GM12878 (cell line): ENCODE measurements at regions not wholly inside any gene's neighbourhood (a gene's known extent, or its start where the extent isn't known, plus 50 kb on each side); places are given as distances from the start of the nearest gene placed in this dataset.

ENCODE experiments used
- ATAC-seq: fragments of 200-7000 bp; cut with Tn5 transposase; 3 replicates; pipeline ENCODE4 v1.9.1; 2020; ENCODE audit warnings: mild to moderate bottlenecking, moderate library complexity
- BruUV-seq: library from RNA; stranded (reverse); fragments of 400-500 nt; replicated peaks from 2 replicates; lab custom pipeline; 2021; lab: Mats Ljungman, UMichigan
- CTCF ChIA-PET: fragments of 300-600 bp; sonication (Branson Sonifier 250); formaldehyde crosslinking; extraction: SDS; loops from one replicate; lab custom pipeline; 2021; ENCODE audit warnings: inconsistent platforms; lab: Yijun Ruan, JAX
- POLR2A ChIA-PET: fragments of 350-600 bp; formaldehyde crosslinking; extraction: SDS; loops from one replicate; lab custom pipeline; 2021; ENCODE audit warnings: inconsistent platforms; lab: Charles Lee
- RAD21 ChIA-PET: fragments of 300-600 bp; sonication (Branson Sonifier 250); formaldehyde crosslinking; loops from one replicate; lab custom pipeline; 2023; ENCODE audit warnings: antibody characterized with exemption; ENCODE audit not compliant: unreplicated experiment; lab: Charles Lee
- SMC1A ChIA-PET: fragments of 300-600 bp; sonication (Branson Sonifier 250); formaldehyde crosslinking; loops from one replicate; lab custom pipeline; 2023; ENCODE audit not compliant: unreplicated experiment, uncharacterized antibody; lab: Charles Lee
- DNase-seq: peaks from one replicate; pipeline ENCODE4 v3.0.0-alpha.2; 2011; ENCODE audit warnings: low read depth, low spot score
- FAIRE-seq: peaks from 3 replicates; lab custom pipeline; 2011; peaks lifted over from hg19 to GRCh38; lab: Jason Lieb, UNC
- H2AFZ ChIP-seq: 2 replicates; pipeline ENCODE4 v1.6.0; 2011; ENCODE audit warnings: low read depth, low read length, control low read depth; ENCODE audit not compliant: control insufficient read depth
- H3K27ac ChIP-seq: 2 replicates; pipeline ENCODE4 v1.5.1; 2011; ENCODE audit warnings: control low read depth; ENCODE audit not compliant: control insufficient read depth, insufficient read depth
- H3K27me3 ChIP-seq, 2 experiments: replicated peaks in 1 of 2; 2 replicates each; pipeline versions ENCODE4 v1.6.0 to v1.6.1; 2011; ENCODE audit warnings: low read length in 1 of 2; ENCODE audit not compliant: control insufficient read depth in 2 of 2, insufficient read depth in 2 of 2
- H3K36me3 ChIP-seq, 2 experiments: 2 replicates each; pipeline ENCODE4 v1.5.1; 2011; ENCODE audit warnings: low read length in 1 of 2; ENCODE audit not compliant: control insufficient read depth in 2 of 2, insufficient read depth in 2 of 2
- H3K4me1 ChIP-seq: 2 replicates; pipeline ENCODE4 v1.6.1; 2011; ENCODE audit warnings: mild to moderate bottlenecking, low read length, moderate library complexity, mixed read lengths; ENCODE audit not compliant: control insufficient read depth, insufficient read depth
- H3K4me2 ChIP-seq: 2 replicates; pipeline ENCODE4 v1.6.0; 2011; ENCODE audit warnings: control low read depth; ENCODE audit not compliant: control insufficient read depth, insufficient read depth
- H3K4me3 ChIP-seq: fragments of 200-600 bp; sonication (generic); 2 replicates; pipeline ENCODE4 v1.5.1; 2016
- H3K79me2 ChIP-seq: 2 replicates; pipeline ENCODE4 v1.6.0; 2011; ENCODE audit warnings: low read length; ENCODE audit not compliant: control insufficient read depth, insufficient read depth
- H3K9ac ChIP-seq: 2 replicates; pipeline ENCODE4 v1.8.0; 2011; ENCODE audit warnings: low read length, control low read depth, mixed read lengths; ENCODE audit not compliant: control insufficient read depth, insufficient read depth
- H3K9me3 ChIP-seq: replicated peaks from 3 replicates; pipeline ENCODE4 v1.5.1; 2011; ENCODE audit warnings: mild to moderate bottlenecking, low read length; ENCODE audit not compliant: control insufficient read depth, insufficient read depth
- H4K20me1 ChIP-seq: 2 replicates; pipeline ENCODE4 v1.6.0; 2011; ENCODE audit not compliant: control insufficient read depth, insufficient read depth
- BHLHE40 ChIP-seq, 2 experiments: fragments of 450-650 bp in 1 of 2; IDR thresholded peaks; 2 replicates each; pipeline ENCODE4 v1.6.1; 2011 to 2017; ENCODE audit warnings: low read depth in 2 of 2, borderline replicate concordance in 1 of 2, improper control_type of control experiment in 1 of 2, low read length in 1 of 2, mild to moderate bottlenecking in 1 of 2
- GATAD2B ChIP-seq: fragments of 450-650 bp; conservative IDR thresholded peaks from 2 replicates; pipeline ENCODE4 v1.6.1; 2017; ENCODE audit warnings: low read depth, mild to moderate bottlenecking, moderate library complexity
- HCFC1 ChIP-seq: fragments of 150-350 bp; IDR thresholded peaks from 2 replicates; pipeline ENCODE4 v1.6.1; 2014; ENCODE audit warnings: low read length
- IKZF1 ChIP-seq: fragments of 450-650 bp; conservative IDR thresholded peaks from 2 replicates; pipeline ENCODE4 v1.6.1; 2017; ENCODE audit warnings: antibody characterized with exemption, mild to moderate bottlenecking
- IKZF2 ChIP-seq, 2 experiments: fragments of 450-650 bp; IDR thresholded peaks; 2 replicates each; pipeline ENCODE4 v1.6.1; 2017; ENCODE audit warnings: mild to moderate bottlenecking in 2 of 2, moderate library complexity in 2 of 2
- KDM1A ChIP-seq: fragments of 200-600 bp; sonication (generic); IDR thresholded peaks from 2 replicates; pipeline ENCODE4 v1.6.1; 2016; ENCODE audit warnings: borderline replicate concordance
- MYB ChIP-seq: fragments of 150-350 bp; IDR thresholded peaks from 2 replicates; pipeline ENCODE4 v1.6.1; 2014; ENCODE audit warnings: mild to moderate bottlenecking, low read depth, low read length, borderline replicate concordance
- RAD21 ChIP-seq: IDR thresholded peaks from 2 replicates; pipeline ENCODE4 v1.6.1; 2011; ENCODE audit warnings: mild to moderate bottlenecking, low read depth, low read length, moderate library complexity; ENCODE audit not compliant: insufficient read depth
- RCOR1 ChIP-seq: conservative IDR thresholded peaks from 2 replicates; pipeline ENCODE4 v1.6.1; 2012; ENCODE audit warnings: low read depth, low read length, improper control_type of control experiment
- RUNX3 ChIP-seq: IDR thresholded peaks from 2 replicates; pipeline ENCODE4 v1.6.1; 2012; ENCODE audit warnings: low read length, inconsistent platforms
- SRF ChIP-seq, 2 experiments: IDR thresholded peaks; 2 replicates each; pipeline ENCODE4 v1.6.1; 2011; ENCODE audit warnings: low read depth in 2 of 2, low read length in 2 of 2, mild to moderate bottlenecking in 1 of 2, moderate library complexity in 1 of 2
- WGBS: methylation state at CpG from one replicate; pipeline ENCODE4 v1.1.6; 2016; ENCODE audit warnings: low lambda C conversion rate; ENCODE audit not compliant: insufficient replicate concordance, insufficient coverage; ENCODE audit errors: missing lambda C conversion rate; 5-methylcytosine and 5-hydroxymethylcytosine counted together
- in situ Hi-C: fragments of 300-500 bp; cut with MboI; formaldehyde crosslinking; loops from 9 replicates; pipeline ENCODE4 v1.14.3; 2018; ENCODE audit warnings: mixed read lengths
- intact Hi-C: fragments of 100-400 bp; cut with micrococcal nuclease; formaldehyde crosslinking; loops from one replicate; pipeline ENCODE4 v1.14.2; 2022; ENCODE audit not compliant: unreplicated experiment
- TF ChIP-seq, protein P1 (sequence below): IDR thresholded peaks from 2 replicates; pipeline ENCODE4 v1.6.1; 2012; ENCODE audit warnings: low read depth, low read length, improper control_type of control experiment
- TF ChIP-seq, protein P2 (sequence below): fragments of 450-650 bp; IDR thresholded peaks from 2 replicates; pipeline ENCODE4 v1.6.1; 2017; ENCODE audit warnings: low read depth, mild to moderate bottlenecking, moderate library complexity

DNA sequence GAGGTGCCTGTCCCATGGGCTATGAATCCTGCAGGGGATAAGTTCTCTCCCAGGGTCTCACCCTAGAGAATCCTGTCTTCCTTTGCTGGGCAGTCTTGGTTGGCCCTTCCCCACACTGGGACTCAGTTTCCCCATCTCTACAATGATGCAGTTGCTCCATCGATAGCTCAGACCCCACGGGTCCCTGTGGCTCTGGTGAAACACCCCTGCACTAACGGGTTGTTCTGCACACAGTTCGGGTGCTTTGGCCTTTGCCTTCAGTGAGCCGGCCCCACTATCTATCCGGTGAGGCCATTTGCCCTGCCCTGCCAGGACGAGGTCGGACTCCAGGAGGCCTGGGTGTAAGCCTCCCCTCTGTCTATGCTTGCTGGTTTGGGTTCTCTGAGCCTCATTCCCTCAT is 76.5 kb upstream of the PCBD1 start:
- SMC1A ChIA-PET: interaction anchor here (1.4 kb wide), 1 partner anchor 12 kb away, joined by 4 read pairs; no protein-coding TSS in a partner anchor

More for the DNA sequence above, 76.5 kb upstream of the PCBD1 start:
- no peak overlapping the region for H3K4me3 ChIP-seq
- H3K27ac ChIP-seq: no peak overlapping the region
- ATAC-seq (no peak), DNase-seq (no peak), FAIRE-seq (no peak)
- ChIA-PET POLR2A (no interaction called here), RAD21 (no interaction called here), CTCF (no interaction called here)
- no peaks in the 10 kb centered on the region for H3K36me3 ChIP-seq
- H2AFZ ChIP-seq: no peak overlapping the region
- no peak overlapping the region for H3K9ac ChIP-seq
- no peaks in the 10 kb centered on the region; the same call in 1 of the 2 replicates for H4K20me1 ChIP-seq
- in situ Hi-C loops: no loop called here
- TF ChIP-seq RAD21: no peak
- no peak for TF ChIP-seq MYB
- TF ChIP-seq KDM1A: no peak
- no peak for TF ChIP-seq IKZF2 (IDR thresholded peaks at IDR 0.05)
- TF ChIP-seq GATAD2B: no peak
- TF ChIP-seq RCOR1: no peak
- no peak for TF ChIP-seq HCFC1
- TF ChIP-seq RUNX3: no peak
- TF ChIP-seq SRF (IDR thresholded peaks at IDR 0.05; ENCODE audit: low read depth in 2 of 2, low read length in 2 of 2): no peak
- TF ChIP-seq IKZF1: no peak
- TF ChIP-seq, protein P1, sequence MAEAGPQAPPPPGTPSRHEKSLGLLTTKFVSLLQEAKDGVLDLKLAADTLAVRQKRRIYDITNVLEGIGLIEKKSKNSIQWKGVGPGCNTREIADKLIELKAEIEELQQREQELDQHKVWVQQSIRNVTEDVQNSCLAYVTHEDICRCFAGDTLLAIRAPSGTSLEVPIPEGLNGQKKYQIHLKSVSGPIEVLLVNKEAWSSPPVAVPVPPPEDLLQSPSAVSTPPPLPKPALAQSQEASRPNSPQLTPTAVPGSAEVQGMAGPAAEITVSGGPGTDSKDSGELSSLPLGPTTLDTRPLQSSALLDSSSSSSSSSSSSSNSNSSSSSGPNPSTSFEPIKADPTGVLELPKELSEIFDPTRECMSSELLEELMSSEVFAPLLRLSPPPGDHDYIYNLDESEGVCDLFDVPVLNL: no peak
- TF ChIP-seq BHLHE40 (IDR thresholded peaks at IDR 0.05; ENCODE audit: borderline replicate concordance in 1 of 2, low read depth in 2 of 2, low read length in 1 of 2): no peak
- TF ChIP-seq, protein P2, sequence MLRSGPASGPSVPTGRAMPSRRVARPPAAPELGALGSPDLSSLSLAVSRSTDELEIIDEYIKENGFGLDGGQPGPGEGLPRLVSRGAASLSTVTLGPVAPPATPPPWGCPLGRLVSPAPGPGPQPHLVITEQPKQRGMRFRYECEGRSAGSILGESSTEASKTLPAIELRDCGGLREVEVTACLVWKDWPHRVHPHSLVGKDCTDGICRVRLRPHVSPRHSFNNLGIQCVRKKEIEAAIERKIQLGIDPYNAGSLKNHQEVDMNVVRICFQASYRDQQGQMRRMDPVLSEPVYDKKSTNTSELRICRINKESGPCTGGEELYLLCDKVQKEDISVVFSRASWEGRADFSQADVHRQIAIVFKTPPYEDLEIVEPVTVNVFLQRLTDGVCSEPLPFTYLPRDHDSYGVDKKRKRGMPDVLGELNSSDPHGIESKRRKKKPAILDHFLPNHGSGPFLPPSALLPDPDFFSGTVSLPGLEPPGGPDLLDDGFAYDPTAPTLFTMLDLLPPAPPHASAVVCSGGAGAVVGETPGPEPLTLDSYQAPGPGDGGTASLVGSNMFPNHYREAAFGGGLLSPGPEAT: no peak
- H3K27me3 ChIP-seq: no peaks in the 10 kb centered on the region; a peak in 1 of 4 replicates
- no TSS peak for BruUV-seq
- no peaks in the 10 kb centered on the region for H3K9me3 ChIP-seq
- H3K4me1 ChIP-seq: peaks cover 11% of the 10 kb centered on the region
- WGBS: 25% methylated on average over 8 of the region's 8 CpGs
- H3K79me2 ChIP-seq: no peaks in the 10 kb centered on the region
- no peak overlapping the region for H3K4me2 ChIP-seq
- intact Hi-C loops: no loop called here
